Smooth muscle cell (in vitro differentiated cells): ENCODE measurements at regions not wholly inside any gene's neighbourhood (a gene's known extent, or its start where the extent isn't known, plus 50 kb on each side); places are given as distances from the start of the nearest gene placed in this dataset.

Experiments
- DNase-seq: peaks from one replicate; lab custom pipeline; 2025; ENCODE audit not compliant: unreplicated experiment; lab: John Stamatoyannopoulos, UW
- H2AFZ ChIP-seq: fragments of 200-600 bp; sonication (generic); 2 replicates; pipeline ENCODE4 v1.6.0; 2016; ENCODE audit warnings: antibody characterized with exemption, low read depth, mild to moderate bottlenecking
- H3F3A ChIP-seq: fragments of 200-600 bp; sonication (generic); 2 replicates; pipeline ENCODE4 v1.6.0; 2017; ENCODE audit warnings: antibody characterized with exemption, low read depth
- H3K27ac ChIP-seq: fragments of 200-600 bp; sonication (generic); 2 replicates; pipeline ENCODE4 v1.5.1; 2016; ENCODE audit warnings: low read depth, mild to moderate bottlenecking
- H3K27me3 ChIP-seq: fragments of 200-600 bp; sonication (generic); 2 replicates; pipeline ENCODE4 v1.6.1; 2016; ENCODE audit warnings: low read depth, mild to moderate bottlenecking
- H3K36me3 ChIP-seq: fragments of 200-600 bp; sonication (generic); 2 replicates; pipeline ENCODE4 v1.5.1; 2016; ENCODE audit warnings: low read depth
- H3K4me1 ChIP-seq: fragments of 200-600 bp; sonication (generic); 2 replicates; pipeline ENCODE4 v1.5.1; 2016; ENCODE audit warnings: low read depth
- H3K4me2 ChIP-seq: fragments of 200-600 bp; sonication (generic); 2 replicates; pipeline ENCODE4 v1.6.0; 2016; ENCODE audit warnings: mild to moderate bottlenecking
- H3K4me3 ChIP-seq: fragments of 200-600 bp; sonication (generic); 2 replicates; pipeline ENCODE4 v1.5.1; 2016; ENCODE audit warnings: mild to moderate bottlenecking
- H3K79me2 ChIP-seq: fragments of 200-600 bp; sonication (generic); 2 replicates; pipeline ENCODE4 v1.6.0; 2016; ENCODE audit warnings: low read depth, mild to moderate bottlenecking
- H3K9ac ChIP-seq: fragments of 200-600 bp; sonication (generic); 2 replicates; pipeline ENCODE4 v1.6.0; 2016; ENCODE audit warnings: low read depth
- H3K9me3 ChIP-seq: fragments of 200-600 bp; sonication (generic); replicated peaks from 2 replicates; pipeline ENCODE4 v1.5.1; 2016; ENCODE audit warnings: low read depth
- H4K20me1 ChIP-seq: fragments of 200-600 bp; sonication (generic); 2 replicates; pipeline ENCODE4 v1.6.0; 2016; ENCODE audit warnings: low read depth
- WGBS: methylation state at CpG from one replicate; pipeline ENCODE4 v1.1.7; 2016; ENCODE audit warnings: low lambda C conversion rate; 5-methylcytosine and 5-hydroxymethylcytosine counted together
- TF ChIP-seq, protein P1 (sequence below): fragments of 200-600 bp; sonication (generic); IDR thresholded peaks from 2 replicates; pipeline ENCODE4 v1.5.1; 2017; ENCODE audit warnings: borderline replicate concordance, mild to moderate bottlenecking, antibody characterized with exemption; ENCODE audit not compliant: insufficient read depth, poor library complexity, severe bottlenecking

GRCh38 chr9:117864385-117865057 is 160.3 kb downstream of the TLR4 start:
- no peak for DNase-seq
- Histone ChIP-seq H4K20me1 (no peaks in the 10 kb centered on the region), H3K9ac (no peak overlapping the region), H3K4me1 (no peaks in the 10 kb centered on the region), H2AFZ (no peak overlapping the region), H3K36me3 (no peaks in the 10 kb centered on the region), H3K27ac (no peak overlapping the region), H3K27me3 (no peaks in the 10 kb centered on the region), H3K79me2 (no peaks in the 10 kb centered on the region), H3F3A (no peaks in the 10 kb centered on the region), H3K4me3 (no peak overlapping the region), H3K4me2 (no peak overlapping the region), H3K9me3 (no peaks in the 10 kb centered on the region)
- 85% methylated on average over 6 of the region's 6 CpGs for WGBS
- TF ChIP-seq, protein P1, sequence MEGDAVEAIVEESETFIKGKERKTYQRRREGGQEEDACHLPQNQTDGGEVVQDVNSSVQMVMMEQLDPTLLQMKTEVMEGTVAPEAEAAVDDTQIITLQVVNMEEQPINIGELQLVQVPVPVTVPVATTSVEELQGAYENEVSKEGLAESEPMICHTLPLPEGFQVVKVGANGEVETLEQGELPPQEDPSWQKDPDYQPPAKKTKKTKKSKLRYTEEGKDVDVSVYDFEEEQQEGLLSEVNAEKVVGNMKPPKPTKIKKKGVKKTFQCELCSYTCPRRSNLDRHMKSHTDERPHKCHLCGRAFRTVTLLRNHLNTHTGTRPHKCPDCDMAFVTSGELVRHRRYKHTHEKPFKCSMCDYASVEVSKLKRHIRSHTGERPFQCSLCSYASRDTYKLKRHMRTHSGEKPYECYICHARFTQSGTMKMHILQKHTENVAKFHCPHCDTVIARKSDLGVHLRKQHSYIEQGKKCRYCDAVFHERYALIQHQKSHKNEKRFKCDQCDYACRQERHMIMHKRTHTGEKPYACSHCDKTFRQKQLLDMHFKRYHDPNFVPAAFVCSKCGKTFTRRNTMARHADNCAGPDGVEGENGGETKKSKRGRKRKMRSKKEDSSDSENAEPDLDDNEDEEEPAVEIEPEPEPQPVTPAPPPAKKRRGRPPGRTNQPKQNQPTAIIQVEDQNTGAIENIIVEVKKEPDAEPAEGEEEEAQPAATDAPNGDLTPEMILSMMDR, result no peak

DNA sequence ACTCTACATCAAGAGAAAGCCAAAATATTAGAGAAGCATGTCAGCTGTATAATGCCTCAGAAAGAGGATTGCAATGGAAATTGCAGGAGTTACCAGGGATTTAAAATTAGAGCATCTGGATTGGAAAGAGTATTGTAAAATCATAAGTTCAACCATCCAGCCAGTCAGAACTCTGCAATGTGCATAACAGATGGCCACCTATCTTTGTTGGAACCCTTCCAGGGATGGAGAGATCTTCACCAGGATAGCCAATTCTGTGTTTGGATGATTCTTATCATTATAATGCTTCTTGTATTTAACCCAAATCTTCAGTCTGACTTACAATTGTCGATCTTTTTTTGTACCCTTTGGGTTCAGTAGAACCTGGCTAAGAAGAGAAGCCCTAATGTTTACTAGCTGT is 164.4 kb downstream of the TLR4 start:
- no peak overlapping the region for H3K9ac ChIP-seq
- no peaks in the 10 kb centered on the region for H3F3A ChIP-seq
- H2AFZ ChIP-seq, result no peak overlapping the region
- no peak overlapping the region for H3K4me2 ChIP-seq
- no peaks in the 10 kb centered on the region for H3K4me1 ChIP-seq
- DNase-seq, result no peak
- H3K27me3 ChIP-seq, result no peaks in the 10 kb centered on the region
- TF ChIP-seq, protein P1, result no peak
- H3K27ac ChIP-seq, result no peak overlapping the region
- no peak overlapping the region for H3K4me3 ChIP-seq
- H3K79me2 ChIP-seq, result no peaks in the 10 kb centered on the region
- H4K20me1 ChIP-seq, result no peaks in the 10 kb centered on the region
- 95% methylated on average over 1 of the region's 1 CpG for WGBS
- no peaks in the 10 kb centered on the region for H3K36me3 ChIP-seq
- H3K9me3 ChIP-seq, result no peaks in the 10 kb centered on the region

DNA sequence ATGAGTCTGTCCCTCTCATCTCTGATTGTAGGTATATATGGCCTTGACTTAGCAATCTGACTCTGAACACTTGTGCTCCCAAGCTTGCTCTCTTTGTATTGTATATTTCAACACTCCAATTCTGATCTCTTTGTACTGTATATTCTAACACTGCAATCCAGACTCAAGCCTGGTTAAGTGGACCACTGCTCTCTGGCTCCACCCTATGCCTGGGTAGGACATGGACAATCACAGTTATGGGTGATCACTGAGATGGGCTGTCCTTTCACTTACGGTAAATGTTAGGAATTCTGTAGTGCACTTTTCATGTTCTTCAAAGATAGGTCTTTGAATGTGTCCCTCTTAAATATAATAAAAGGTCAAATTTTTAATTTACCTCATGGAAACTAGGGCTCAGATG is 165.1 kb downstream of the TLR4 start:
- Histone ChIP-seq H3K36me3 (no peaks in the 10 kb centered on the region), H3F3A (no peaks in the 10 kb centered on the region), H3K9ac (no peak overlapping the region), H3K27me3 (peaks cover 2% of the 10 kb centered on the region), H3K4me3 (no peak overlapping the region), H4K20me1 (no peaks in the 10 kb centered on the region), H3K4me2 (no peak overlapping the region), H2AFZ (no peak overlapping the region), H3K9me3 (no peaks in the 10 kb centered on the region), H3K79me2 (no peaks in the 10 kb centered on the region), H3K27ac (no peak overlapping the region), H3K4me1 (no peaks in the 10 kb centered on the region)
- no peak for DNase-seq
- 92% methylated on average over 1 of the region's 1 CpG for WGBS
- TF ChIP-seq, protein P1, result no peak

- DNase-seq, result no peak
- TF ChIP-seq, protein P1, result no peak
- Histone ChIP-seq H3K27me3 (peaks cover 4% of the 10 kb centered on the region), H3K36me3 (no peaks in the 10 kb centered on the region), H3K4me1 (no peaks in the 10 kb centered on the region), H3K9me3 (no peaks in the 10 kb centered on the region), H3K4me2 (no peak overlapping the region), H3K27ac (no peak overlapping the region), H3K4me3 (no peak overlapping the region), H3K79me2 (no peaks in the 10 kb centered on the region), H2AFZ (no peak overlapping the region), H4K20me1 (no peaks in the 10 kb centered on the region), H3K9ac (no peak overlapping the region), H3F3A (no peaks in the 10 kb centered on the region)
These were observed 165.5 kb downstream of the TLR4 start for GRCh38 chr9:117869712-117870111.
